Upper lobe of right lung (tissue), 1 donor: ENCODE measurements at regions not wholly inside any gene's neighbourhood (a gene's known extent, or its start where the extent isn't known, plus 50 kb on each side); places are given as distances from the start of the nearest gene placed in this dataset.

Experiments used
- ATAC-seq: fragments of 200-7000 bp; cut with Tn5 transposase; one replicate; pipeline ENCODE4 v1.9.1; 2020; ENCODE audit warnings: mild to moderate bottlenecking, moderate library complexity
- DNase-seq: peaks from one replicate; pipeline ENCODE4 v3.0.0-alpha.2; 2020
- H3K27ac ChIP-seq: fragments of 200-600 bp; one replicate; pipeline ENCODE4 v1.8.0; 2022
- H3K27me3 ChIP-seq: fragments of 200-600 bp; one replicate; pipeline ENCODE4 v1.8.0; 2022; ENCODE audit warnings: mild to moderate bottlenecking
- H3K36me3 ChIP-seq: fragments of 200-600 bp; one replicate; pipeline ENCODE4 v1.8.0; 2022
- H3K4me1 ChIP-seq: fragments of 200-600 bp; one replicate; pipeline ENCODE4 v1.8.0; 2022
- H3K4me3 ChIP-seq: fragments of 200-600 bp; one replicate; pipeline ENCODE4 v1.8.0; 2022; ENCODE audit warnings: mild to moderate bottlenecking
- H3K9me3 ChIP-seq: fragments of 200-600 bp; one replicate; pipeline ENCODE4 v1.8.0; 2022
- CTCF ChIP-seq: fragments of 200-600 bp; IDR thresholded peaks from one replicate; pipeline ENCODE4 v1.8.0; 2022; ENCODE audit warnings: antibody characterized with exemption
- intact Hi-C: fragments of 100-400 bp; cut with DNase I; formaldehyde crosslinking; loops from one replicate; pipeline ENCODE4 v1.11.0; 2022
- donor health status: DM: no; HTN: yes; CAD: no; lungs with severe emphysema.

DNA sequence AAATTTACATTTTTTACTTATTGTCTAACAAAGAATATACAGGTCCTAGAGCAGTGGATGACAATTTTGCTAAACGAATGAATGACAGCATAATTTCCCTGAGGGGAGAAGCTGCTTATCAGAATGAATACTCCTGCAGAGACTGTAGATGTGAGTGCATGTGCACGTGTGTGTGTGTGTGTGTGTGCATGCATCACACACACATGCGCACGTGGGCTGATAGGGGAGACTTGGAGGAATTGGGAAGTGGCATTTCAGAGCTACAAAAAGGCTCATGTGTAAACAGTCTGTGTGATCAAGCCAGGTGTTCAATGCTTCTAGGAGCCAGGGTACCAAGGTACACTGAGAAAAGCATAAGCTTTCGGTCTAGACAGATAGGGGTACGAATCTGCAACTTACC, 93.5 kb upstream of the SASH1 start:
- intact Hi-C loops: no loop called here
- H3K4me1 ChIP-seq: no peaks in the 10 kb centered on the region

DNA sequence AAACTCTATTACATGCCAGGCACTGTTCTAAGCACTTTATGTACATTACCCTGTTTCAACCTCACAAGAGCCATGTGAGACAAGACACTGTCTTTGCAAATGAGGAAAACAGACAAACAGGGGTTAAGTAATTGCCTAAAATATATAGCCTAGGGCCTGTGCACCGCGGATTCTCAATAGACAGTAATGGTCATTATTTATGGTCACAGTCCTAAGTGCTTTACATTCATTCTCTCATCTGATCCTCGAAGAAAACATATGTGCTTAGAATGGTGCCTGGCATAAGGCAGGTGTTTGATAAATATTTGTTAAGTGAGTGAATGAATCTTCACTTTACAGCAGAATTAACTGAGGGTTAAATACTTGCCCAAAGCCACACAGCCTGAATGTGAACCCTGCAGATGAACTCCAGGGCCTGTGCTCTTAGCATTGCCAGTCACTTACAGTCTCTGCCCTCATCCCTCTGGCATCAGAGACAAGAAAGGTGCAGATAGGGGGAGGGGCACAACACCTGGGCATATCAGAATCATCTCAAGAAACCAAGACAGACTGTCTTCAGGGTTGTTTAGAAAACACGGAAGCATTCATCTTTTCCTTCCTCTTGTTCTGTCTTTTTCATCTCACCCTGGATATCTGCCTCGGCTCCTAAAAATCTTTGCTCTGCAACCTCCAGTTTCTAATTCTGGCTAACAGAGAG, 92.8 kb upstream of the SASH1 start:
- ATAC-seq (no peak), DNase-seq (no peak)
- Histone ChIP-seq H3K27ac (no peak overlapping the region), H3K36me3 (no peaks in the 10 kb centered on the region), H3K27me3 (no peaks in the 10 kb centered on the region), H3K4me1 (no peaks in the 10 kb centered on the region), H3K4me3 (no peak overlapping the region), H3K9me3 (no peaks in the 10 kb centered on the region)
- TF ChIP-seq CTCF: no peak
- intact Hi-C loops: loop anchor here (5.0 to 10.0 kb wide), 2 partner anchors 78 to 745 kb away; partner anchors contain the start of gene SAMD5

More for the DNA sequence above, 93.5 kb upstream of the SASH1 start:
- DNase-seq: no peak
- TF ChIP-seq CTCF: no peak
- Histone ChIP-seq H3K9me3 (no peaks in the 10 kb centered on the region), H3K36me3 (no peaks in the 10 kb centered on the region), H3K4me3 (no peak overlapping the region), H3K27me3 (no peaks in the 10 kb centered on the region), H3K27ac (no peak overlapping the region)
- no peak for ATAC-seq

GRCh38 chr6:148250975-148251685, 91.5 kb upstream of the SASH1 start:
- Histone ChIP-seq H3K4me3 (no peak overlapping the region), H3K4me1 (no peaks in the 10 kb centered on the region), H3K27ac (no peak overlapping the region), H3K9me3 (no peaks in the 10 kb centered on the region), H3K36me3 (no peaks in the 10 kb centered on the region), H3K27me3 (no peaks in the 10 kb centered on the region)
- TF ChIP-seq CTCF: peak; percentile 50
- intact Hi-C loops: loop anchor here (5.0 to 10.0 kb wide), 2 partner anchors 79 to 746 kb away; partner anchors contain the start of gene SAMD5
- ATAC-seq (peak; percentile 81), DNase-seq (no peak)

DNA sequence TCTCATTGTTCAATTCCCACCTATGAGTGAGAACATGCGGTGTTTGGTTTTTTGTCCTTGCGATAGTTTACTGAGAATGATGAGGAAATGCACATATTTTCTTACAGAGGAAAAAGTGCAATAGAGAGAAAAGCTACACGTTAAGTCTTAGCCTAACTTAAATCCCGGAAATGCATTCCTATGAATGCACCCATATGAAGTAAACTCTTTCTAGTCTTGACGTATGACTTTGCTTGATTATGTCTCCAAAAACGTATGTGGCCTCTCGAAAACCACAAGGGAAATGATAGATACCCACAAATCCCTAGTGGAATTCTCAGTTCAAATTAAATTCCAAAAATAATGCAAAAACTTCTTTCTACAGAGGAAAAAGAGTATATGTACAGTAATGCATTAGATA, 90.7 kb upstream of the SASH1 start:
- H3K27ac ChIP-seq: no peak overlapping the region
- no peaks in the 10 kb centered on the region for H3K4me1 ChIP-seq
- no peaks in the 10 kb centered on the region for H3K9me3 ChIP-seq
- DNase-seq (no peak), ATAC-seq (no peak)
- H3K27me3 ChIP-seq: no peaks in the 10 kb centered on the region
- TF ChIP-seq CTCF: no peak
- no peak overlapping the region for H3K4me3 ChIP-seq
- intact Hi-C loops: loop anchor here (5.0 to 10.0 kb wide), 2 partner anchors 80 to 747 kb away; partner anchors contain the start of gene SAMD5
- no peaks in the 10 kb centered on the region for H3K36me3 ChIP-seq

GRCh38 chr6:148257810-148258209, 84.8 kb upstream of the SASH1 start:
- Histone ChIP-seq H3K27ac (no peak overlapping the region), H3K4me1 (no peaks in the 10 kb centered on the region), H3K9me3 (no peaks in the 10 kb centered on the region), H3K4me3 (no peak overlapping the region), H3K27me3 (no peaks in the 10 kb centered on the region), H3K36me3 (no peaks in the 10 kb centered on the region)
- ATAC-seq: no peak
- intact Hi-C loops: loop anchor here (10.0 kb wide), 1 partner anchor 753 kb away; the partner anchor contains the start of gene SAMD5
- no peak for DNase-seq
- TF ChIP-seq CTCF: no peak
